ENCODE measurements at regions not wholly inside any gene's neighbourhood (a gene's known extent, or its start where the extent isn't known, plus 50 kb on each side); places are given as distances from the start of the nearest gene placed in this dataset.

- H3K4me3 ChIP-seq (ENCODE audit: low read length, poor library complexity, severe bottlenecking) = no peak overlapping the region
- no peaks in the 10 kb centered on the region for H3K9me2 ChIP-seq (replicated peaks; ENCODE audit: low read depth, low read length)
- no peaks in the 10 kb centered on the region for H3F3A ChIP-seq (ENCODE audit: low read depth)
- H3K4me2 ChIP-seq (ENCODE audit: low read depth, low read length, poor library complexity, severe bottlenecking) = no peak overlapping the region
- TF ChIP-seq EZH2phosphoT487 (IDR thresholded peaks at IDR 0.05; ENCODE audit: borderline replicate concordance) (no peak), CTCF (conservative IDR thresholded peaks at IDR 0.05; ENCODE audit: low read length) (no peak)
- no peak overlapping the region for H2AFZ ChIP-seq (ENCODE audit: low read length)
- H4K20me1 ChIP-seq (ENCODE audit: insufficient read depth, low read length, poor library complexity, severe bottlenecking) = no peaks in the 10 kb centered on the region
- H3K9me3 ChIP-seq (ENCODE audit: insufficient read depth, low read depth, low read length) = no peaks in the 10 kb centered on the region
- no peaks in the 10 kb centered on the region for H3K36me3 ChIP-seq (ENCODE audit: insufficient read depth, low read length)
- H3K4me1 ChIP-seq (ENCODE audit: insufficient read depth, low read length, poor library complexity, severe bottlenecking) = no peaks in the 10 kb centered on the region
- no peak overlapping the region for H3K9ac ChIP-seq (ENCODE audit: low read depth, low read length, poor library complexity, severe bottlenecking)
- H3K27me3 ChIP-seq (ENCODE audit: insufficient read depth, low read length, poor library complexity, severe bottlenecking) = no peaks in the 10 kb centered on the region
- no peaks in the 10 kb centered on the region for H3K79me2 ChIP-seq (ENCODE audit: insufficient read depth, low read length)
Measured at GRCh38 chr2:81549646-81550045, 1245.1 kb upstream of the LRRTM1 start.

- Histone ChIP-seq H3K4me1 (ENCODE audit: insufficient read depth, low read length, poor library complexity, severe bottlenecking) (no peaks in the 10 kb centered on the region), H3K27me3 (ENCODE audit: insufficient read depth, low read length, poor library complexity, severe bottlenecking) (no peaks in the 10 kb centered on the region), H3K36me3 (ENCODE audit: insufficient read depth, low read length) (no peaks in the 10 kb centered on the region), H4K20me1 (ENCODE audit: insufficient read depth, low read length, poor library complexity, severe bottlenecking) (no peaks in the 10 kb centered on the region), H3F3A (ENCODE audit: low read depth) (no peaks in the 10 kb centered on the region), H3K4me3 (ENCODE audit: low read length, poor library complexity, severe bottlenecking) (no peak overlapping the region), H3K9me3 (ENCODE audit: insufficient read depth, low read depth, low read length) (no peaks in the 10 kb centered on the region), H3K9ac (ENCODE audit: low read depth, low read length, poor library complexity, severe bottlenecking) (no peak overlapping the region), H3K9me2 (replicated peaks; ENCODE audit: low read depth, low read length) (no peaks in the 10 kb centered on the region), H3K79me2 (ENCODE audit: insufficient read depth, low read length) (no peaks in the 10 kb centered on the region), H2AFZ (ENCODE audit: low read length) (no peak overlapping the region), H3K4me2 (ENCODE audit: low read depth, low read length, poor library complexity, severe bottlenecking) (no peak overlapping the region)
- TF ChIP-seq EZH2phosphoT487 (IDR thresholded peaks at IDR 0.05; ENCODE audit: borderline replicate concordance) = no peak
- TF ChIP-seq CTCF (conservative IDR thresholded peaks at IDR 0.05; ENCODE audit: low read length) = no peak
Measured at GRCh38 chr2:81545626-81546025, 1241.1 kb upstream of the LRRTM1 start.

DNA sequence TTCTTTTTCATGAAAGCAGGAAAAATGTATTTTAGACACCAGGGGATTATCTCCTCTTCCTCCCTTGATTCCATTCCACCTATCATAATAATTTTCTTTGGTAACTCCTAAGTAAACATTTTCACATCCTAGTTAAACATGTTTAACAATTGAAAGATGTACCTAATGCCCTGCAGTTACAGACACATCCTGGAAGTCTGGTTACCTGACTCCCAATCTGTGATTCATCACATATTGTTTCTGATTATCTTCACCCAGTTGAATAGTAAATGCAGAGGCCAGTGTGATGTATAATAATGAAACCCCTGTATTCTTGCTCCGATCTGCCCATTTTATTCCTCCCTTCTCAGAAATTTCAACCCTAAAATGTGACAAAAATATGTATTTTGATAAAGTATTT is 1237.6 kb upstream of the LRRTM1 start:
- Histone ChIP-seq H3K4me3 (ENCODE audit: low read length, poor library complexity, severe bottlenecking) (no peak overlapping the region), H3K27me3 (ENCODE audit: insufficient read depth, low read length, poor library complexity, severe bottlenecking) (no peaks in the 10 kb centered on the region), H3K9me3 (ENCODE audit: insufficient read depth, low read depth, low read length) (no peaks in the 10 kb centered on the region), H3K79me2 (ENCODE audit: insufficient read depth, low read length) (no peaks in the 10 kb centered on the region), H4K20me1 (ENCODE audit: insufficient read depth, low read length, poor library complexity, severe bottlenecking) (no peaks in the 10 kb centered on the region), H2AFZ (ENCODE audit: low read length) (no peak overlapping the region), H3K36me3 (ENCODE audit: insufficient read depth, low read length) (no peaks in the 10 kb centered on the region), H3F3A (ENCODE audit: low read depth) (no peaks in the 10 kb centered on the region), H3K9ac (ENCODE audit: low read depth, low read length, poor library complexity, severe bottlenecking) (no peak overlapping the region), H3K9me2 (replicated peaks; ENCODE audit: low read depth, low read length) (no peaks in the 10 kb centered on the region), H3K4me1 (ENCODE audit: insufficient read depth, low read length, poor library complexity, severe bottlenecking) (no peaks in the 10 kb centered on the region), H3K4me2 (ENCODE audit: low read depth, low read length, poor library complexity, severe bottlenecking) (no peak overlapping the region)
- TF ChIP-seq CTCF (conservative IDR thresholded peaks at IDR 0.05; ENCODE audit: low read length) = no peak
- no peak for TF ChIP-seq EZH2phosphoT487 (IDR thresholded peaks at IDR 0.05; ENCODE audit: borderline replicate concordance)

Data from Loucy (cell line).